GM19025 (cell line): ENCODE measurements at regions not wholly inside any gene's neighbourhood (a gene's known extent, or its start where the extent isn't known, plus 50 kb on each side); places are given as distances from the start of the nearest gene placed in this dataset.

Experiments used
- ATAC-seq: cut with Tn5 transposase; IDR thresholded peaks from one replicate; pipeline ENCODE4 v1.9.1; 2021; ENCODE audit warnings: mild to moderate bottlenecking, low read depth, moderate library complexity; ENCODE audit not compliant: unreplicated experiment

- ATAC-seq, result no peak
Measured at GRCh38 chr5:56499491-56499890, 266.4 kb upstream of the ANKRD55 start.

DNA sequence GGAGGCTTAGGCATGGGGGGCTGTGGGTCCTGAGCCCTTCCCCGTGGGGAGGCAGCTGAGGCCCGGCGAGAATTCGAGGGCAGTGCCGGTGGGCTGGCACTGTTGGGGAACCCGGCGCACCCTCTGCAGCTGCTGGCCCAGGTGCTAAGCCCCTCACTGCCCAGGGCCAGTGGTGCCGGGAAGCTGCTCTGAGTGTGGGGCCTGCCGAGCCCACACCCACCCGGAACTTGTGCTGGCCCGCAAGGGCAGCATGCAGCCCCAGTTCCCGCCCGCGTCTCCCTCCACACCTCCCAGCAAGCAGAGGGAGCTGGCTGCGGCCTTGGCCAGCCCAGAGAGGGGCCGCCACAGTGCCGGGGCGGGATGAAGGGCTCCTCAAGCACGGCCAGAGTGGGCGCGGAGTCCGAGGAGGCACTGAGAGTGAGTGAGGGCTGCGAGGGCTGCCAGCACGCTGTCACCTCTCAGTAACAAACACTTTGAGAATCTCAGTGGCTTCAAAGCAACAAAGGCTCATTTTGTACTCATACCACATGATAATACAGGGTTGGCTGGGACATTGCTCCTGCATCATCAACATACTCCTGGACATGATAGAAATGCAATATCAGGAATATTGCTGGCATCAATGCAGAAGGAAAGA, 265.7 kb upstream of the ANKRD55 start:
- no peak for ATAC-seq

- ATAC-seq, result no peak
Measured at GRCh38 chr5:56496581-56497063, 263.5 kb upstream of the ANKRD55 start.

GRCh38 chr5:56494300-56494731, 261.2 kb upstream of the ANKRD55 start:
- ATAC-seq, result no peak

GRCh38 chr5:56493766-56494165, 260.6 kb upstream of the ANKRD55 start:
- no peak for ATAC-seq

GRCh38 chr5:56493308-56493707, 260.2 kb upstream of the ANKRD55 start:
- no peak for ATAC-seq

- no peak for ATAC-seq
Measured at GRCh38 chr5:56492812-56493211, 259.7 kb upstream of the ANKRD55 start.

GRCh38 chr5:56490971-56491468, 257.9 kb upstream of the ANKRD55 start:
- no peak for ATAC-seq

DNA sequence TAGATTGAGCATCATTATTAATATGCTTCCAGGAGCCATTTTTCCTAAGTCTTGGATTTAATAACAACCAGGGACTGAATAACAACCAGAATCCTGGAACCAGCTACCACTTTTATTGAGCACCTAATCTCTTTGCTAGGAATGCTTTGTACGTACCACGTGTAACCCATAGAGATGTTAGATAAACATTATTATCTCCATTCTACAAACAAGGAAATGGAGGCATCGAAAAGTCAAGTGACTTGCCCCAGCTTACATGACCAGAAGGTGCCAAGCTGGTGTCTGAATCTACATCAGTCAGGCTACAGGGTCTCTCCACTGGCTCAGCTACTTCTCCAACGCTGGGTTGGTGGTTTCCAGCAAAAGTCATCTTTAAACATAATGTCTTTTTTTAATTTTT, 256.1 kb upstream of the ANKRD55 start:
- no peak for ATAC-seq

DNA sequence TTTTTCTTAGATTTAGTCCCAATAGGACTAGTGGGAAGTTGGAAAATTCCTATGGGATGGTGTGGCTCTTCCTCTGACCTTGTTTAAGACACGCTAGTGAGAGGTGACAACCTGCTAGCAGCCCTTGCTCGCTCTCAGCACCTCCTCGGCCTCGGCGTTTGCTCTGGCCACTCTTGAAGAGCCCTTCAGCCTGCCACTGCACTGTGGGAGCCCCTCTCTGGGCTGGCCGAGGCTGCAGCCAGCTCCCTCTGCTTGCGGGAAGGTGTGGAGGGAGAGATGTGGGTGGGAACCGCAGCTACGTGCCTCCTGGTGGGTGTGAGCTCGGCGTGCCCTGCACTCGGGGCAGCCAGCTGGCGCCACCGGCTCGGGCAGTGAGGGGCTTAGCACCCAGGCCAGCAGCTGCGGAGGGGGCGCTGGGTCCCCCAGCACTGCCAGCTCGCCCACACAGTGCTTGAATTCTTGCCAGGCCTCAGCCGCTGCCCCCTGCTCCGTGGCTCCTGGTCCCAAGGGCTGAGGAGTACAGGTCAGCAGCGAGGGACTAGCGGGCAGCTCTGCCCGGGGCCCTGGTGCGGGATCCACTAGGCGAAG, 254.5 kb upstream of the ANKRD55 start:
- no peak for ATAC-seq

DNA sequence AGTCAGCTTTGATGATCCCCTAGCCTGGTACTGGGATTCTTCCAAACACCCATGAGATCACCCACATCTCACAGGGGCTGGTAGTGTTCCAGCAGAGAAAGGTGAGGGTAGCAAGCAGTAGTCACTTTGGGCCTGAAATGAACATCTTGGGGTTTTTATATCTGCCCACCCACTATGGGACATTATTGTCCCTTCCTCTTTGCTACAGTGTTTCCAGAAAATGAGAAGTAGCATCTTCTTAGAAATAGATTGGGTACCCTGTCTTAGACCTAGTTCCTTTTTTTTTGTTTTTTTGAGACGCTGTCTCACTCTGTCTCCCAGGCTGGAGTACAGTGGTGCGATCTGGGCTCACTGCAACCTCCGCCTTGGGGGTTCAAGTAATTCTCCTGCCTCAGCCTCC, 249.2 kb upstream of the ANKRD55 start:
- ATAC-seq, result no peak

DNA sequence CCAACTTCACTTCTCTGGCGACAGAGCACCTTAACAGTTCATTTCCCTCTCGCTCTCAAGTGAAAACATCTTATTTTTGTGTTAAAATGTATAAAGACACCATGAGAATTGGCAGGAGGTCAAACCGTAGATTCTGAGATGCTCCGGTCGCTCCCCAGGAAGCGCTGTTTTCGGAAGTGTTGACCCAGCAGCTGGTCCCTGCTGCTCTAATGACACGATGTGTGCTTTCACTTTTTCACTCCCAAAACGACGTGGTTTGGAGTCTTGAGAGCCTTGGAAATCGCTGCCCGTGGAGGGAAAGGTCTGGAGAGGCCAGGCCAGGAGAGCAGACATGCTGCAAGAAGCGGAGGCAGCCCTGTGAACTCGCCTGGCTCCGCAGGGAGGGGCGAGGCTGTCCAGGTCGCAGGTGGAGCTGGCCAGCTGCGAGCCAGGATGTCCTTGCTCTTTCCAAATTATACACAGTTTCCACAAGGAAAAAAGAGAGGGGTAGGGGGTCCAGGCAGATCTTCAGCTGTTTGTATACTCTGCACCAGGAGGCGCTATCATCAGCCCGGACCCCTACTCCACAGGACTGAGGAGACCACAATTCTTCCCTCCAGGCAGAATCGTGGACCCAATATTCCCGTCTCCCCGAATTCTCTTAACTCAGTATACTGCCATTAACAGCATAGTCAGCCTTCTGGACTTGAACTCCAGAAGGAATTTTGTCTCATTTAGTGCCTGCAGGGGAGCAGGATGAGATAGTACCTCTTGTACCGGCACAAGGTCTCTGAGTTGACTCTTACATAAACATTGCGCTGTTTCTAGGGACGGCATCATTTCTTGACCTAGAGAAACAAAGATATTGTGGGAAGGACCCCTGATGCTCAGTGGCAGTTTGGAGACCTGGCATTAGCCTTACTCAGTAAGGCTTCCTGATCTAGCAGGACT, 248.6 kb upstream of the ANKRD55 start:
- ATAC-seq, result no peak

DNA sequence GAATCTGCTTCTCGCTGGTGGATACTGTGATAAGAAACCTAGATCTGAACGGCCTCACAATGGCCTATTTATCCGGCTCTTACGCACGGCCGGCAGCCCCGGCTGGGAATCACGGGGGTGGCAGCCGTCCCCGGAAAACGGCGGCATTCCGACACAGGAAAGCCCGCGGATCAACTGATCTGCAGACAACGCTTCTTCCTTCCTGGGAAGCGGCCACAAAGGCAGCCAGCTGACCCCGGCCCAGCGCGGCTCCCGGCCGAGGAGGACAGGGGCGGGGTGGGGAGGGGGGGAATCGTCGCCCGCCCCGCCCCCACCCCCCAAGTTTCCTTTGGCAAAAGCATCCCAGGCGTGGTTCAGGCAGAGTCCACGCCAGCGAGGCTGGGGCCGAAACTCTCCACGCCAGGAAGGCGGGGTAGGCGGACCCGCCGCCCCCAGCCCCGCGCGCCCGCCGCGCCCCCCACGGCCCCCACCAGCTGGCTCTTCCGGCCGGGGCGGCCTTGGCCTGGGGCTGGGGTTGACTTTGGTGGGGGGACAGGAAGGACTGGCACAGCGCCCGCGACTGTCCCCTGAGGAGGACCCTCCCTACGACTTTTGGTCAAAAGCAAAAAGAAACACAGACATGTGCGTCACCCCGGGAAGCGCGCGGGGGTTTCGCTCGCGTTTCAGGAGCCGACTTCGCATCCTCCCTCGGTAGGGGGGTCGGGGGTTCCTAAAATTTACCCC, 247.7 kb upstream of the ANKRD55 start:
- no peak for ATAC-seq

DNA sequence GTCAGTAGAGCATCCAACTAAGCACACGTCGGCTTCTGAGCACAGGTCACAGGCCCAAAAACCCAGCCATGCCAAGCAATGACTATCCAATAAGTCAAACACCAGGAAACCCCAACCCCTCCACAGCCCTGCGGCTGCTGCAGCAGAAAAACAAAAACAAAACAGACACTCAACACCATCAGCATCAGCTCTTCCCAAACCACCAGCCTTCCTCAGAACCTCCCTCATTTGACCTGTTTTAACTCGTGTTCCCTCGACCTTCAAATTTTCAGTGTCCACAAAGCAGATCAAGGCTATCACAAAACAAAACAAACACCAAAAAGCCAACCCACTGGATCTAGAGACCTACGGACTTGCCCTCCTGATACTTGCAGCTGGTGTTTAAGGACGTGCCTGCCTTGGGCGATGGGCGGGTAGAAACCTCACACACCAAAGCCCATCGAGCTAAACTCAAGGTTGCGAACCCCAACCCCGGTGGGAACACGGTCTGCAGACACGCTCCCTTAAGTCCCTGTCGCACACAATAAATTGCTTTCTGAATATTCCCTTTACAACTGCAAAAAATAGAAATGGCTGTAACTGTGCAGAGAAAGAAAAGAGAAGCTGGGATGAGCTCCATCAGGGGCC, 247.1 kb upstream of the ANKRD55 start:
- no peak for ATAC-seq

GRCh38 chr5:56479696-56480077, 246.6 kb upstream of the ANKRD55 start:
- no peak for ATAC-seq

DNA sequence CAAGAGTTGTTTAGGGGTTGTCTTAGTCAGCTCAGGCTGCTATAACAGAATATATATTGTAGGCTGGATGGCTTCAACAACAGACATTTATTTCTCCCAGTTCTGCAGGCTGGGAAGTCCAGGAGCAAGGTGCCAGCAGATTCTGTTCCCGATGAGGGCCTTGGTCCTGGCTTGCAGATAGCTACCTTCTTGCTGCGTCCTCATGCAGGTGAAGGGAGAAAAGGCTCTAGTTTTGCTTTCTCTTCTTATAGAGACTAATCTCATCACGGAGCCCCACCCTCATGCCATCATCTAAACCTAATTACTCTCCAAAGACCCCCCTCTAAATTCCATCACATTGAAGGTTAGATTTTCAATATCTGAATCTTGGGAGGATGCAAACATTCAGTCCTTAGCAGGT, 246.0 kb upstream of the ANKRD55 start:
- no peak for ATAC-seq

GRCh38 chr5:56478062-56478461, 244.9 kb upstream of the ANKRD55 start:
- no peak for ATAC-seq

DNA sequence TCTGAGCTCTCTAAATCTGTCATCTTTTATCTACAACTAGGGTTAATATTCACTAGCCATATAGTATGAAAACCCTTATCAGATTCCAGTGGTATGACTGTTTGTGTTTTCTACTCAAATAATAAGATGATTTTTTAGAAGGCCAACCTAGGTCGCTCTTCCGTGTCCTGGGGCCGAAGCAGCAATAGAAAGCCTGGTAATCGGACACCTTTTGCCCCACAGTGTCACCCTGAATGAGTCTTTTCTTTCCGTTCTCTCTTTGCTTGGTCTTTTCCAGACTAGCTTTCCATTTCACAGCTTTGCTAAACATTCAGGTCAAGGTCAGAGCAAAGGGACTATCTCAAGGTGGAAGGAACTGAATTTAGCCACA, 243.3 kb upstream of the ANKRD55 start:
- ATAC-seq, result no peak

GRCh38 chr5:56475689-56476486, 242.8 kb upstream of the ANKRD55 start:
- no peak for ATAC-seq
